ENCODE measurements at regions not wholly inside any gene's neighbourhood (a gene's known extent, or its start where the extent isn't known, plus 50 kb on each side); places are given as distances from the start of the nearest gene placed in this dataset.

- no peaks in the 10 kb centered on the region for H3K27me3 ChIP-seq (ENCODE audit: insufficient read depth, low read depth)
- no peak overlapping the region for H3K4me3 ChIP-seq
- POLR2A ChIA-PET (ENCODE audit: unreplicated experiment) = interaction anchor here (0.5 to 1.0 kb wide), 4 partner anchors 26 to 136 kb away, joined by 3 to 5 read pairs (median 3); no protein-coding TSS in a partner anchor
- no peaks in the 10 kb centered on the region for H3K9me3 ChIP-seq (ENCODE audit: insufficient read depth, low read depth)
- TF ChIP-seq EZH2 (IDR thresholded peaks at IDR 0.05; ENCODE audit: low read depth) = no peak
- TF ChIP-seq CTCF (conservative IDR thresholded peaks at IDR 0.05) = no peak
- CTCF ChIA-PET = interaction anchor here (0.5 kb wide), 1 partner anchor 107 kb away, joined by 11 read pairs; no protein-coding TSS in a partner anchor
- BruUV-seq (replicated peaks) = TSS peak; percentile 57
- H3K9me2 ChIP-seq (ENCODE audit: insufficient read depth) = no peaks in the 10 kb centered on the region
- peaks cover 41% of the 10 kb centered on the region for H3K4me1 ChIP-seq (replicated peaks; ENCODE audit: insufficient read depth)
- no peaks in the 10 kb centered on the region for H3K79me2 ChIP-seq (ENCODE audit: low read depth)
- H3K4me2 ChIP-seq = peak overlapping the region; percentile 57
- peaks cover 71% of the 10 kb centered on the region for H3F3A ChIP-seq (ENCODE audit: insufficient read depth, low read depth)
- H3K27ac ChIP-seq = peak overlapping the region; percentile 86
- no peak for DNase-seq
- no peaks in the 10 kb centered on the region for H3K36me3 ChIP-seq (ENCODE audit: low read depth)
- no peak overlapping the region for H2AFZ ChIP-seq
- no peaks in the 10 kb centered on the region for H4K20me1 ChIP-seq (ENCODE audit: insufficient read depth)
- intact Hi-C loops (cut with micrococcal nuclease; ENCODE audit: unreplicated experiment) = loop anchor here (2.0 kb wide), 1 partner anchor 15 kb away; no protein-coding TSS in a partner anchor
These were observed 102.9 kb downstream of the CEBPB start for GRCh38 chr20:50293284-50294139.

- intact Hi-C loops (cut with micrococcal nuclease; ENCODE audit: unreplicated experiment) = no loop called here
- H3K36me3 ChIP-seq (ENCODE audit: low read depth) = no peaks in the 10 kb centered on the region
These were observed 103.8 kb downstream of the CEBPB start for GRCh38 chr20:50294164-50295088.

More at GRCh38 chr20:50294164-50295088, 103.8 kb downstream of the CEBPB start:
- Histone ChIP-seq H3K4me1 (replicated peaks; ENCODE audit: insufficient read depth) (peaks cover 46% of the 10 kb centered on the region), H3K27ac (peak overlapping the region; percentile 86), H3K79me2 (ENCODE audit: low read depth) (no peaks in the 10 kb centered on the region), H3K9me2 (ENCODE audit: insufficient read depth) (no peaks in the 10 kb centered on the region), H3F3A (ENCODE audit: insufficient read depth, low read depth) (peaks cover 73% of the 10 kb centered on the region), H4K20me1 (ENCODE audit: insufficient read depth) (no peaks in the 10 kb centered on the region), H2AFZ (no peak overlapping the region), H3K4me3 (no peak overlapping the region), H3K4me2 (no peak overlapping the region), H3K9me3 (ENCODE audit: insufficient read depth, low read depth) (no peaks in the 10 kb centered on the region), H3K27me3 (ENCODE audit: insufficient read depth, low read depth) (no peaks in the 10 kb centered on the region)
- ChIA-PET CTCF (no interaction called here), POLR2A (ENCODE audit: unreplicated experiment) (interaction anchor here (0.6 kb wide), 1 partner anchor 135 kb away, joined by 3 read pairs; no protein-coding TSS in a partner anchor)
- DNase-seq = no peak
- TF ChIP-seq EZH2 (IDR thresholded peaks at IDR 0.05; ENCODE audit: low read depth) = no peak
- TF ChIP-seq CTCF (conservative IDR thresholded peaks at IDR 0.05) = peak; percentile 27; the same call in 1 of the 2 replicates
- no TSS peak for BruUV-seq (replicated peaks)

Measured in PC-9 (cell line).